GM21737 (cell line): ENCODE measurements at regions not wholly inside any gene's neighbourhood (a gene's known extent, or its start where the extent isn't known, plus 50 kb on each side); places are given as distances from the start of the nearest gene placed in this dataset.

ENCODE experiments used
- ATAC-seq: cut with Tn5 transposase; IDR thresholded peaks from one replicate; pipeline ENCODE4 v1.9.1; 2021; ENCODE audit warnings: mild to moderate bottlenecking, moderate library complexity; ENCODE audit not compliant: unreplicated experiment

DNA sequence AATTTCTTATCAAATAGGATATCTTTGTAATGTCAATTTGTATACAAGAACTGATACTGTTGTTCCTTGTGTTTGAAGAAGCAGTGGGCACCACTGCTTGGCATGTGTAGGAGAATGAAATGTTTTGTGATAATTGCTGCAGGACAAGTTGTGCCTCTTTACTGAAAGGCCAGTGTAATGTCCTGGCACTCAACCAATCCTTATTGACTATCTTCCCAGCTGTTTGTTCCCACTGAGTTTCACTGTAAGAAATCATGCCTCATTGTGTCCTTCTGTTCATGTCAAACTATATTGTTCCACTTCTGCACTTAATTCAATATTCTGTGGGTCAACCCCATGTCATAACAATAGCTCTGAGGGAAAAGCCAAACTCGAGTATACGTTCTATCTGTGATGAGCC is 136.1 kb upstream of the FAM83B start:
- ATAC-seq = no peak

DNA sequence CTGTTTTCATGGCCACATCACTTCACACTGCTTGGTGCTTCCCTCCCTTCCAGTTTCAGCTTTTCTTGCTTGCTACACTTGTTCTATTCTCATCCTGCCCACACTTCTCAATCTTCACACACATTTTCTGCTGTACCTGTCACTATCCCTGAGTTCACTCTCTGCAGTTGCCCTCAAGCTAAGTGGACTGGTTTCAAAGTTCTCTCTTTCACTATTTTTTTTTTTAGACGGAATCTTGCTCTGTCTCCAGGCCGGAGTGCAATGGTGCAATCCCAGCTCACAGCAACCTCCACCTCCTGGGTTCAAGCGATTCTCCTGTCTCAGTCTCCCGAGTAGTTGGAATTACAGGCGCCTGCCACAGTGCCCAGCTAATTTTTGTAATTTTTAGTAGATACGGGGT is 130.6 kb upstream of the FAM83B start:
- ATAC-seq = no peak

DNA sequence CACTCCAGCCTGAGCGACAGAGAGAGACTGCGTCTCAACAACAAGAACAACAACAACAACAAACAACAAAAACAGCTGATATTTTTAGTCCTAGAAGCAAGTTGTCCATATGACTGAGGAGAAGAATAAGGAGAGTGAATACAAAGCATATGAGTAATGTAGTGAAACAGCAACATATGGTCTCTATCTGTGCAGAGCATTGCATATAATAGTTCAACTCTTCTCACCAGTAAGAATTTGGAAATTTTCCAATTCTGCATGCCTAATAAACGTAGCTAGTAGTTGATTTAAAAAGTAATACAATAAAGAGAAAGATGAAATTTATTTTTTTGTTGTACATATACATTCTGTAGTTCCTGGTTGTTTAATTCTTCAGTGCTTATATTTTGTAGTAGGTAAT is 129.7 kb upstream of the FAM83B start:
- ATAC-seq = no peak

DNA sequence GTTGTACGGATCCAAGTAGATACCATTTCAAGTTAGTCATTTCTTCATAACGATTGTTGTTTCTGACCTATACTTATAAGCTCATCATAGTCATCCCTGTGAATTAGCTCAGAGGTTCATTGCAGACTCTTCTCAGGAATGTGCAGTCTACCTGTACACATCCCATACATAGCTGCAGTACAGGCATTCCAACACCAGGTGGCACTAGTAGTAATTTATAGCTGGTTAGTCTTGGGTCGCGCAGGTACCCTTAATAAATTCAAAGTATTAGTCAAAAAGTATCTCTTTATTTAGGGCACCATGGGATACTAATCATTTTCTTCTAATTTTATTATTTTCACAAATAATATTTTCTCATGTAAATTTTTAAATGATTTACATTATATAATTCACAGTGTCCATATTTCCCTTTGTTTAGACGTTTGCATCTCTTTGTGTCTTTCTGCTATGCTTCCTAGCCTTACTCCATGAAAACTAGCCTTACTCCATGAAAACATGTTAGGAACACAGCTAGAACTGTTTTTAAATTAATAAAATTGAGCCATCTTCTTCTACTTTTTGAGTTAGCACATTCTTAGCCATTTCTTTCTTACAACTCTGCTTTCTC is 128.6 kb upstream of the FAM83B start:
- ATAC-seq = peak; percentile 83

DNA sequence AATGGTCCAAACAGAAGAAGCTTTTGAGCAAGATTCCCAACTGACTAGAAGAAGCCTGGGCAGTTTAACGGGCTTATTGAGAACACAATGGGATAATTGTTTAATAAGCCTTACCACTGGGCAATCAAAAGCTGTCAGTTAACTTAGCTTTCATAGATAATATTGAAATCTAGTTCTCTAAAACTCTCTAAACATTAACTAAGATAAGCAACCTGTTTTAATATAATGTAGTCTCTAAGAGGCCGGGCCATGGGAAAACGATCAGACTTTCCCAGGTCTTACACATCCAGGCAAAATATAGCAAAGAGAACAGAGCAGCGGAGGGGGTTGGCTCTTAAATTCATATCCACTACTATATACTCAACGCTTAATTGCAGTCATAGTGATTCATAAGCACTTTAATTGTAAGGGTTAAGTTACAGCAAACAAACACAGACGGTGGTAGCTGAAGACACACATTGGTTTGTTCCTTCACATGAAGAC is 128.0 kb upstream of the FAM83B start:
- ATAC-seq = no peak

DNA sequence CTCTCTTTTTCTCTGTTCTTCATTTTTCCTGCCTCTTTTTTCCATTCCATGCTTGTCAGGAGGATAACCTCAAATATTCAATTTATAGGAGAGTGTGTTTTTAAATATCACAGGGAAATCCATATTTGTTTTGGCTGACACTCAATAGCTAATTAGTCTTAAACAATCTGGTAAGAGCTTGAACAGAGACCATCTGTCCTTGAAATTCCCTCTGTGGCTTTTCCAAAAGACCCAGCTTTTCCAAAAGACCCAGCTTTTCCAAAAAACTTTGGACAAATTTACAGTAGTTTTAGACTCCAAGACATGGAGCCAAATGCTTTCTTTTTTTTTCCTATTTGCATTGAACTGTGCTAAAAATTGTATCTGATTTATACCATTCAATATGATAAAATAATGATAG is 127.4 kb upstream of the FAM83B start:
- ATAC-seq = no peak

DNA sequence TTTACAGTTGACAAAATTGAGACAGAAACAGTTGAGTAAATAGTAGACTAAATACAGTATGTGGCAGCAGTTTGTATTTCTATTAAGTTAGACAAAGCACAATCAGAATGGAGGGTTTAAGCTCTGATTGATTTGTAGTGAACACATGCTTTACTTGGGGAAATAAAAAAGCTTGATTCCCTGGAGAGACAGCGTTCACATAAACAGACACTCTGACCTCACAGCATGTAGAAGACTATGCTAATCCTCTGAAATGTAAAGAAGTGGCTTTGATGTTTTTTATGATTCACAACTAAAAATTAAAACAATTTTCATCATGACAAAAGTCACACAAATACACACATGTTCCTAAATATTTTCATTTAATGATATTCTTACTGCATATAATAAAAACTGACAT is 126.9 kb upstream of the FAM83B start:
- no peak for ATAC-seq

DNA sequence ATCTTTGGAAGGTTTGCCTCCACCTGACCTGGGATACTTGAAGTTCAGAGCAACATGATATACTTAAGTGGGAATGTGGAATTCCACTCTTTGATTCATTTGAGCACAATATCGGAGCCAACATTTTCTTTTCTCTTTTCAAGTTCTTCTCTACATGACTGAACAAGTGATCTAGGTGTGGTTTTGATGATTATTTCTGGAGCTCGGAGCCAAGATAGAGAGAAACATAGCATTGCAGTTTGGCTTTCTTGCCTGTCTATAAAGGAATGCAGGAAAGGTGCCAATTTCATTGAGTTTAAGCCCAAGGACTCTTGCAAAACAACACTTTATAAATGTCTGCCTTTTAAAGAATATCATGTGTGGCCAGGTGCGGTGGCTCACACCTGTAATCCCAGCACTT is 124.2 kb upstream of the FAM83B start:
- no peak for ATAC-seq

DNA sequence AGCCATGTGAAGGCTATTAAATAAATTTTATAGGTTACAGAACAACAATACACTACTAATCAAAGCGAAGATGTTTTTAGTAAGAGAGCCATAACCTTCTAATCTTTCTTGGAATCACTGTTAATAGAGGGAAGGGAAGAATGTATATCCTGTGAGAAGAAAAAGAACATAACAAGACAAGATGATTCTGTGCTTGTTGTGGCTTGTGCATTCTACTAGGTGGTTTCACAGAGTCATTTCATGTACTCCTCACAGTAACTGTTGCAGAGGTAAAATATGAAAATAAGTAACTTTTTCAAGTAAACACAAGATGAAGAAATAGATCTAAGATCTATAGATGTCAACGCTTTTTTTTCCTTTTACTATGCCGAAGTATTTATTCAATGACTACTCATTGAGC is 116.9 kb upstream of the FAM83B start:
- ATAC-seq = no peak

DNA sequence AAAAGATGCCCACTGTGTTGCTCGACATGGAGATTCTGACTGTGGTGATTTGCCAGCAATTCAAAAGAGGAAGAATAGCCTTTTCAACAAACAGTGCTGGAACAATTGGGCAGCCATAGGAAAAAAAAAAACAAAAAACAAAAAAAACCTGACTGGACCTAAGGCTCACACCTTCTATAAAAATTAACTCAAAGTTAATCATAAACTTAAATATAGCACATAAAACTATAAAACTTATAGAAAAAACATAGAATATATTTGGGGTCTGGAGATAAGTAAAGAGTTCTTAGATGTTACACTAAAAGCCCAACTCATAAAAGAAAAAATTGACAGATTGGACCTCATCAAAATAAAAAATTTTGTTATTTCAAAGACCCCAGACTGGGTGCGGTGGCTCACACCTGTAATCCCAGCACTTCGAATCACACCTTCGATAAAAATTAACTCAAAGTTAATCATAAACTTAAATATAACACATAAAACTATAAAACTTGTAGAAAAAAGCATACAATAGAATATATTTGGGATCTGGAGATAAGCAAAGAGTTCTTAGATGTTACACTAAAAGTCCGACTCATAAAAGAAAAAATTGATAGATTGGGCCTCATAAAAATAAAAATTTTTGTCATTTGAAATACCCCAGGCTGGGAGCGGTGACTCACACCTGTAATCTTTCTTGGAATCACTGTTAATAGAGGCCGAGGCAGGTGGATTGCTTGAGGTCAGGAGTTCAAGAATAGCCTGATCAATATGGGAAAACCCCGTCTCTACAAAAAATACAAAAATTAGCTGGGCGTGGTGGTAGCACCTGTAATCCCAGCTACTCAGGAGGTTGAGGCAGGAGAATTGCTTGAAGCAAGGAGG is 115.6 kb upstream of the FAM83B start:
- ATAC-seq = no peak

DNA sequence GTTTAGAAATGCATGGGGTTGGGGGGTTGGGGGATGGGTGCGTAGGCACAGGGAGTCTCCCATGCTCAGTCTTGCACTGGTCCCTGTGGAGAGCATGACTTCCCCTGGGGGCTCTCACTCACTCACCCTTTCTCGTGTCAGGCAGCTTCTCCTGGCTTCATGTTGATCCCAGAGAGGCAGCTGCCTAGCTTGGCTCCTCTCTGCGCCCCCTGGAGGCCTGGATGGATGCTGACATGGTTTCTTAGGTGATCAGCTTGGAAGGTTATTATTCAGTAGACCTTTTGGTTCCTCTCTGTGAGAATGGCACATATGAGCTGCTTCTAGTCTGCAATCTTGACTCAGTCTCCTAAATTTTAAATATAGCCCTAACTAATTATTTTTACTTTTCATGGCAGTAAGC is 109.3 kb upstream of the FAM83B start:
- ATAC-seq = no peak

DNA sequence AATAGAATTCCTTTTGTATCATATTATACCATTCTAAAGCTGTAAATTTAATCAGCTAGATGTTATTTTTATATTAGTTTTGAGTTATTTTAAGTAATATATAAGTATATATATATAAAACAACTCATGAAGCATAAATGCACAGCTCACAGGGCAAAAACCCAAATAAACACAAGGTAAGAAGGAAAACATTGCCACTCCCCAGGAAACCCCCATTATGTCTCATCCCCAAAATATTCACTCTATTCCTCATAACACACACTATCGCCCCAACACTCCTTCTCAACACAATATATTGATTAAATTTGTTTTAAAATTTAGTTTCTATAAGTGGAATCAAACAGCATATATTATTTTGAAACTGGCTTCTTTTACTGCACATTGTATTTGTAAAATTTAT is 98.6 kb upstream of the FAM83B start:
- no peak for ATAC-seq

DNA sequence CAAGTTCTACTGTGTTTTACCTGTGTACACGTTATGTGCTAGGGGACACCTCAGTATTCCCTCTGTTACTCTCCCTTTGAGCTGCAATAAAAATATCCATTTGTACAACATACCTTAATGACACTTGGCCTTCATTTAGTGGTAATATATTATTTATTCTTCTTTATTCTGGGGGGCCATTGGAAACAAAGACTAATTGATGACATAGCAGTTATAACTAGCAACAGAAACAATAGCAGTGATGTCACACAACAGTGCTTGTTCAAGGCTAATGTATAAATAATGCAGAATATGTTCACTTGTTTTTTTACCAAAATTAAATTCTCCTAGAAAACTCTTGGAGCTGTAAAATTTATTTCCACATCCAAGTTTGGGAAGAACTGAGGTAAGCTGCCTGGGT is 92.2 kb upstream of the FAM83B start:
- ATAC-seq = no peak

DNA sequence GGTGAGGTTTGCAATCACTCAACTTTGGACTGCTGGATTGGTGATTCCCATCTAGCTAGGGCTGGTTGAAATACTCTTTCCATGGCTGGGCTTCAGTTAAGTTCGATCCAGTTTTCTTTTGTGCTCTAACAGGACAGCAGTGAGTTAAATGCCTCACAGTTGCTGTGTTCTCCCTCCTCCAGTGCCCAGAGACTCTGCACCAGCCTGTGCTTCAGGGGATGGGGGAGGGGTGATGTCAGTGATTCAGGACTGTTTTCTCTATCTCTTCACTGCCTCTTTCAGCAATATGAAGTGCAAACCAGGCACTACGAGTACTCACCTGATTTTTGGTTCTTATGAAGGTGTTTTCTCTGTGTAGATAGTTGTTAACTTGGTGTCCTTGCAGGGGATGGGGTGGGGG is 88.2 kb upstream of the FAM83B start:
- ATAC-seq = no peak

DNA sequence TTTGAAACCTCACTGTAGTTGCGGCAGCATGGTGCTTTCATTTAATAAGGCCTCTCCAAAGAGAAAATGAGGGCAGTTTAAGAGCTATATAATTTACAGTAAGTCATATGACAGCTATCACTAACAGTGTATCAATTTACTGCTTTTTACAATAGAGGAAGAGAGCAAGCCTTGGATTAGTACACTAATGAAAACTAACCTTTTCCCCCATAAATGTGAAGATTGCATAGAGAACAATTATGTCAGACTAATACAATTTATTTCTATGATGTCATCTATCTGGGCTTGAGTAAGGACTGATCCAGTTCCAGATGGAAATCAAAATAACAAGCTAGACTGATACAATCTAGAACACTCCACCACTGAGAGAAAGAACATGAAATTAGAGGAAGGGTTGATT is 78.1 kb upstream of the FAM83B start:
- no peak for ATAC-seq

DNA sequence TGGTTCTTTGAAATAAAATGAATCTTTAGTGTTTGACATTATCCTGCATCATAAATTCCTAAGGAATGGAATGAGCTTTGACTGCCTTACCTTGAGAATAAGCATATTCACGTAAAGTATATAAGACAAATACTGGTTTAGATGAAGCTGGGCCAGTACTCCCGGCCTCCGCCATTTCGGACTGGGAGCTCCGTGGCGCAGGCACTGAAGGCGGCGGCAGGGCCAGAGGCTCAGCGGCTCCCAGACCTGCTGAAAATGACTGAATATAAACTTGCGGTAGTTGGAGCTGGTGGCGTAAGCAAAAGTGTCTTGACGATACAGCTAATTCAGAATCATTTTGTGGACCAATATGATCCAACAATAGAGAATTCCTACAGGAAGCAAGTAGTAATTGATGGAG is 76.2 kb upstream of the FAM83B start:
- ATAC-seq = no peak

DNA sequence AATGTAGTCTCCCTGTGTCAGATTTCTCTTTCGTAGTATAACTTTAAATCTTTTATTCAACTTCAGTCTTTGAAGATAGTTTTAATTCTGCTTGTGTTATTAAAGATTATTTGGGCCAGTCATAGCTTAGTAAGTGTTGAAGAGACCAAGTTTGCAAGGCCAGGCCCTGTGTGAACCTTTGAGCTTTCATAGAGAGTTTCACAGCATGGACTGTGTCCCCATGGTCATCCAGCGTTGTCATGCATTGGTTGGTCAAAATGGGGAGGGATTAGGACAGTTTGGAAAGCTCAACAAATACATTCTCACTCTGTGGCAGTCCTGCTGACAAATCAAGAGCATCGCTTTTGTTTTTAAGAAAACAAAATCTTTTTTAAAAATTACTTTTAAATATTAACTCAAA is 74.6 kb upstream of the FAM83B start:
- no peak for ATAC-seq

DNA sequence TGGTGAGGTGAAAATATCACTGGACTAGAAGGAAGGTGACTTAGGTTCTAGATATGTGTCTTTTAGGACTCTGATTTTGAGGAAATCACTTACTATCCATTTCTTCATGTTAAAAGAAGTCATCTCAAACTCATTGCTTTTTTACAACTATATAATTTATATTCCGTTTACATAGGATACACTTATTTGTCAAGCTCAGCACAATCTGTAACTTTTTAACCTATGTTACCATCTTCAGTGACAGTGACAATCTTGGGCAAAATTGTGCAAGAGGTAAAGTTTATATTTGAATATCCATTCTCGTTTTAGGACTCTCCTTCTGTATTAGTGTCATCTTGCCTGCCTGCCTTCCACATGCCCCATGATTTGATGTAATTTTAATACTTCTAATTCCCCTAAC is 74.0 kb upstream of the FAM83B start:
- no peak for ATAC-seq

DNA sequence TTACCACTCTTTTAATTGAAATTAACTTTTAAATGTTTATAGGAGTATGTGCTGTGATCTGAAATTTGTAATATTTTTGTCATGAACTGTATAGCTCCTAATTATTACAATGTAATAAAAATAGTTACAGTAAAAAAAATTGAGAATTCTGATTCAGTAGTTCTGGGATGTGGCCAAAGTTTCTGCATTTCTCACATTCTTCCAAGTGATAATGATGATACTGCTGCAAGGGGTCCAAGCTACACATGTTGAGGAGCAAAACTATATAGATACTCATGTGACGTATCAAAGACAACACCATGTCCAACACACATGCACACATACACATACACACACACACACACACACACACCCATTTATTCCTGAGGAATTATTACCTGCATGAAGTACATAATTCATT is 71.0 kb upstream of the FAM83B start:
- no peak for ATAC-seq

DNA sequence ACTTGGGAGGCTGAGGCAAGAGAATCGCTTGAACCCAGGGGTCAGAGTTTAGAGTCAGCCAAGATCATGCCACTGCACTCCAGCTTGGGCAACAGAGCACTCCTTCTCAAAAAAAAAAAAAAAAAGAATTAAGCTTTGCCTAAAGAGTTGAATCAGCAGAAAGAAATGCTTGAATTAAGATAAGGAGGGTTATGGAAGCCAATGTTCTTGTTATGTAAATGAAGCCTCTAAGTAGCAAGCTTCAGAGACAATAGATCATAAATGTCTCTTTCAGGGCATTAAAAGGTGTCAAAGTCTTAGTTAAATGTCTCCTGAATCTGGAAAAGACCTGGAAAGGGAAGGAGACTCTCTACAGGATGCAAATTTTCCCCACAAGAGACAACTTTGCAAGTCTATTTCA is 69.7 kb upstream of the FAM83B start:
- ATAC-seq = no peak

DNA sequence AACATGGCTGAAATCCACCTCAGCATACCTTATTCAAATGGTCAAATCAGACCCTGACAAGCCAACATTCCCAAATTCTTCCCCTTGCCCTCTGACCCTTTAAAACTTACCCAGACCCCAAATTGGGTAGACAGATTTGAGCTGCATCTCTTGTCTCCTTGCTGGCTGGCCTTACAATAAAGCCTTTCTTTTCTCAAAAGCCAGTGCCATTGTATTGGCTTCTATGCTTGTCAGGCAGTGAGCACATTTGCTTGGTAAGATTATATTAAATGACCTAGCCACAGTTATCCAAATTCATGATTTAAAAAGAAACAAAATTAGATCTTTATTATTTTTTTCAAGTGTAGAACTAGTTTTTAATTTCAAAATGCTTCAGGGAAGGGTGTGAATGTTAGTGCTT is 67.8 kb upstream of the FAM83B start:
- no peak for ATAC-seq

DNA sequence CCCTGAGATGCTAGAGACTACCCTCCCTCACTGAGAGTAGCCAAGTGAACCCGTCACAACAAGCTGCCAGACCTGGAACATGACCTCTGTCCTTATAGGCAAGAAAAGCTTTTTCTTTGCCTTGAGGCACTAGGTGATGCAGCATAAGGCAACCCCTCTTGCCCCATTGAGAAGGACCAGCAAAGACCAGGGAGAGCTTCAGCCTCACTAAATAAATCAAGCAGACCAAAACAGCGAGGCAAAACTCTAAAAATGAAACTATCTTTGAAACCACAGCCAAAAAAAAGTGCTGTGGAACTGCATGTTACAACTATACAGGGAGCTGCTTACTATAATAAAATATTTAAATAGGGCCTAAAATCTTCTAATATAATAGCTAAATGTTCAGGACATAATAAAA is 62.6 kb upstream of the FAM83B start:
- no peak for ATAC-seq

DNA sequence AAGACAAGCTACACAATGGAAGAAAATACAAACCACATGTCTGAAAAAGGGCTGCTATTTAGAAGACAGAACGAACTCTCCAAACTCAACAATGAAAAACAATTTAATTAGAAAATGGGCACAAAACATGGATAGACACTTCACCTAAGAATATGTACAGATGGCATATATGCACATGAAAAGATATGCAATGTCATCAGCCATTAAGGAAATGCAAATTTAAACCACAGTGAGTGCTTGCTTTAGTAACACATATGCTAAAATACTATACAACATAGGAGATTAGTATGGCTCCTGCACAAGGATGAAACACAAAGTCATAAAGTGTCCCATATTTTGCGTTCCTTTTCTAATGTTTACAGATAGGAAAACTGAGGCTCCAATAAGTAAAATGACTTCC is 60.4 kb upstream of the FAM83B start:
- no peak for ATAC-seq
